ENCODE measurements at regions not wholly inside any gene's neighbourhood (a gene's known extent, or its start where the extent isn't known, plus 50 kb on each side); places are given as distances from the start of the nearest gene placed in this dataset.
"Not testable (repeated sequence)": the region's sequence is repeated elsewhere in the genome, so short reads cannot be mapped to it uniquely, and the experiment has no call there.

- no peak for DNase-seq
These were observed 692.1 kb upstream of the CELF4 start for GRCh38 chr18:38257661-38258060.

GRCh38 chr18:38256366-38256765 lies 690.8 kb upstream of the CELF4 start:
- no peak for DNase-seq

- no peak for DNase-seq
These were observed 685.4 kb upstream of the CELF4 start for GRCh38 chr18:38250971-38251370.

- no peak for DNase-seq
These were observed 678.9 kb upstream of the CELF4 start for GRCh38 chr18:38244480-38244879.

GRCh38 chr18:38243291-38243690 lies 677.7 kb upstream of the CELF4 start:
- DNase-seq = no peak

- DNase-seq = no peak
These were observed 676.1 kb upstream of the CELF4 start for GRCh38 chr18:38241736-38242135.

- DNase-seq = no peak
These were observed 675.6 kb upstream of the CELF4 start for GRCh38 chr18:38241216-38241615.

GRCh38 chr18:38239606-38240005 lies 674.0 kb upstream of the CELF4 start:
- no peak for DNase-seq

- DNase-seq = no peak
These were observed 672.2 kb upstream of the CELF4 start for GRCh38 chr18:38237796-38238195.

GRCh38 chr18:38221476-38222100 lies 656.0 kb upstream of the CELF4 start:
- DNase-seq = no peak

GRCh38 chr18:38198956-38199355 lies 633.4 kb upstream of the CELF4 start:
- DNase-seq = no peak

GRCh38 chr18:38198526-38198925 lies 632.9 kb upstream of the CELF4 start:
- DNase-seq = peak; percentile 19

GRCh38 chr18:38186491-38186890 lies 620.9 kb upstream of the CELF4 start:
- no peak for DNase-seq

- no peak for DNase-seq
These were observed 609.0 kb upstream of the CELF4 start for GRCh38 chr18:38174594-38174993.

- DNase-seq = no peak
These were observed 608.6 kb upstream of the CELF4 start for GRCh38 chr18:38174173-38174572.

GRCh38 chr18:38170845-38171244 lies 605.2 kb upstream of the CELF4 start:
- no peak for DNase-seq

- DNase-seq = no peak
These were observed 602.0 kb upstream of the CELF4 start for GRCh38 chr18:38167623-38168022.

- DNase-seq = not testable (repeated sequence)
These were observed 587.5 kb upstream of the CELF4 start for GRCh38 chr18:38153116-38153515.

GRCh38 chr18:38116716-38117115 lies 551.1 kb upstream of the CELF4 start:
- DNase-seq = no peak

GRCh38 chr18:38115201-38115600 lies 549.6 kb upstream of the CELF4 start:
- DNase-seq = peak; percentile 10

- no peak for DNase-seq
These were observed 521.9 kb upstream of the CELF4 start for GRCh38 chr18:38087538-38087937.

- no peak for DNase-seq
These were observed 515.9 kb upstream of the CELF4 start for GRCh38 chr18:38081516-38081915.

GRCh38 chr18:38077229-38077628 lies 511.6 kb upstream of the CELF4 start:
- peak; percentile 11 for DNase-seq

- no peak for DNase-seq
These were observed 510.9 kb upstream of the CELF4 start for GRCh38 chr18:38076346-38077070.

Data from hematopoietic multipotent progenitor cell treated with erythropoietin and hydrocortisone succinate and interleukin-3 and kit ligand, for 6 days (in vitro differentiated cells).